ENCODE measurements at regions not wholly inside any gene's neighbourhood (a gene's known extent, or its start where the extent isn't known, plus 50 kb on each side); places are given as distances from the start of the nearest gene placed in this dataset.
"Not testable (repeated sequence)": the region's sequence is repeated elsewhere in the genome, so short reads cannot be mapped to it uniquely, and the experiment has no call there.

DNA sequence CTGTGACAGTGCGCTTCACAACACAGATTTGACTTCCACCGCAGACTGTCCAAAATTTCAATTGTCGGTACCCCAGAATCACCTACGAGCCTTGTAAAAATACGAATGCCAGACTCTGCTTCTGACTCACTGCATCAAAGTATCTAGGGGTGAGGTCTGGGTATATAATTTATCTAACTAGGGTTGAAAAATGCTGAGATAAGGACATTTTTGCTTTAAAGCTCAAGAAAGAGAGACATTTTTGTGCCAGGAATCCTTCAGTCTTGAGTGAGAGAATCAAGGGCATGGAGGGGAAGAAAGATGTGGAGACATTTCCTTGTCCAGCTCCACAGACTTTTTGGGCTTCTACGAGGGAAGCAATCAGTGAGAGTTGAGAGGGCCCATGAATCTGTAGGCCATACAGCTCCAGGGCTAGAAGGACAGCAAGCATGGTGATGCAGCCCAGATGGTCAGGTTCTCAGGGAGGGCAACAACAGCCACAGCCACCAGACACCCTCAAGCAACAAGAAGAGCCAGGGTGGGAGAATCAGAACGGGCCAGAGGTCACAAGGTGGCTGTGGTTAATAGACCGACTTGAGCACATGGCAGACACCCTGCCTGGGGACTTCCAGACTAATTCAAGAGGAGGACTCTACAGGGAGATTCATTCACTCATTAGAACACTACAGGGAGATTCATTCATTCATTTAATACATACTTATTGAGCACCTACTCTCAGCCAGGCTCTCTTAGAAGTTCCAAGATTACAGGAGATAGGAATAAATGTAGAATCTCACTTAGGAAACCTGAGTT lies 211.1 kb upstream of the PRDM1 start:
- no peak for DNase-seq

DNA sequence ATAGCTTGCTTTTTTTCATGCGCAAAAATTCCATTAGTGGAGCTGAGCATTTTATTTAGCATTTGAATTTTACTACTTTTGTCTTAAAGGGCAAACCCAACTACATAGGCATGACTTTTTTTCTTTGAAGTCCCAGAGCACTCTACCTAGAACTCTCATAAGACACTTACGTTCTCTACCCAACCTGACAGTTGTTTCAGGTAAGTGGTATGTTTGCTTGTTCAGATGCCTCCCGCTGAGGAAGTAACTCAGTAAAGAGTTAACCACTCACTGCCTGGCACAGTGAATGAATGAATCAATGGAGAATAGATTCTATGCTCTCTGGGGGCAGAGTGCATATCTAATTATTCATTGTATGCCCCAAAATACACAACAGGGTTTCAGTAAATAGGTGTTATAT lies 212.3 kb upstream of the PRDM1 start:
- no peak for DNase-seq

DNA sequence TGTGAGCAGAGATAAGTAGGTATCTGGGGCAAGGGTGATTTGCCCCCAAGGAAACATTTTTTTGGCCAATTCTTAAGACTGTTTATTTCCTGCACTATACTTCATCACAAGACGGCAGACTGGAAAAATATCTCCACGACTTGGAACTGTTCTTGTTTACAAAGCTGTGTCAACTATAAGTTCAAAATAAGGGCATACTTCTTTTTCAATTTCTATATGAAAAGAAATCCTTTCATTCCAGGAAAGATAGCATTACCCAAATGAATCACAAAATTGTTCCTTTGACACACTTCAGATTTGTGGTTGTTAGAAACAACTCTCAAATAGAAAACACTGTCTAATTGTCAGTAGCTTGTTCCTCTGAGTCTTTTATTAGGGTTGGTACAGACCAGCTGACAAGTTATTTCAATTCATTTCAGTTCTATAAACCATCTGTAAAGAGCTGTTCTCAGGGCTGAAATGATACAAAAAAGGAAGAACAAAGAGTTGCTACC lies 212.9 kb upstream of the PRDM1 start:
- DNase-seq, result peak; percentile 66

DNA sequence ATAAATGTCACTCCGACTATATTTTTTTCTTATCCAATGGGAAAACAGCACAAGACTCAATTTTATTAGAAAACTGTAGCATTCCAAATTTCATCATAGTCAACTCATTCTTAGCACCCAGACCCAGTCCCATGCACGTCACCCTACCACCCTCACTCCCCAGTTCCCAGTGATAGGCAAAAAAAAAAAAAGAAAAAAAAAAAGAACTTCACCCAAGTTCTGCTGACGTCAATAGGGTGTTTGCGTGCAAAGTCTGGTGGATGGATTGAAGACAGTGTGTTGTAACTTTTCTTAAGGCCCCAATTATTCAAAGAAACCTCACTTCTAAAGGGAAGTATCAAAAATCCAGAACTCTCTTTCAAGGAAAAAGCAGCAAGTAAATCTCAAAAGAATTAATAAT lies 213.9 kb upstream of the PRDM1 start:
- peak; percentile 97 for DNase-seq

- DNase-seq, result no peak
Measured at GRCh38 chr6:105871542-105871941, 214.6 kb upstream of the PRDM1 start.

- peak; percentile 62 for DNase-seq
Measured at GRCh38 chr6:105869835-105870440, 216.2 kb upstream of the PRDM1 start.

GRCh38 chr6:105868823-105869460 lies 217.2 kb upstream of the PRDM1 start:
- DNase-seq, result no peak

- DNase-seq, result peak; percentile 48
Measured at GRCh38 chr6:105867821-105868220, 218.3 kb upstream of the PRDM1 start.

GRCh38 chr6:105867277-105867676 lies 218.9 kb upstream of the PRDM1 start:
- DNase-seq, result peak; percentile 66

DNA sequence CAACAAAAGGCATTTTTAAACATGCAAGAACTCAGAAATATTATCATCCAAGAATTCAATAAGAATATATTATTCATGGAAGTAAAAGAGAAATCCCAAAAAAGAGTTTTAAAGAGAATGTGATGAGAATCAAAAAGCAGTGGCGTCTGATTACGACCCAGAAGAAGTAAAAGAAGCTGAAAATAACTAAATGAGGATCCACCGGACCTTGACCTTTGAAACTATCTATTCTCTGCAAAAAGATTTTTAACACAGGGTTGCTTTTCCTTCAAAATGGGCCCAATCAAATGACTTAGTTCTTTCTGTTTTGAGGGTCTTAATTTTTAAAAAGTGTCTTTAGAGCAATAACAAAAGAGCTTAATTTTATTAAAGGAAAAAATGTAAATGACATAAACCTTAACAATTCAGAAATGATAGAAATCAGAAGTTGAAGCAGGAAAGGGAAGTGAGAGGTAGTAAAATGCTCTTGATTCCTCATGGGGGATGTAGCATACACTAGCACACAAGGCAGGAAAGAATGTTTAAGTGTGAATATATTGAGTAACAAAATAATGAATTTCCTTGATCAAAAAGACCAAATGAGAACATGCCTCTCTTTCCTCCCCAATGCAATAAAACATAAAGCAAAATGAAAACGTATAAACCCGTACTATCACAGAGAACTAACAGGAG lies 223.1 kb upstream of the PRDM1 start:
- DNase-seq, result no peak

DNA sequence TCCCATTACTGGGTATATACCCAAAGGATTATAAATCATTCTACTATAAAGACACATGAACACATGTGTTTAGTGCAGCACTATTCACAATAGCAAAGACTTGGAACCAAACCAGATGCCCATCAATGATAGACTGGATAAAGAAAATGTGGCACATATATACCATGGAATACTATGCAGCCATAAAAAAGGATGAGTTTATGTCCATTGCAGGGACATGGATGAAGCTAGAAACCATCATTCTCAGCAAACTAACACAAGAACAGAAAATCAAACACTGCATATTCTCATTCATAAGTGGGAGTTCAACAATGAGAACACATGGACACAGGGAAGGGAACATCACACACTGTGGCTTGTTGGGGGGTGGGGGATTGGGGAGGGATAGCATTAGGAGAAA lies 225.2 kb upstream of the PRDM1 start:
- DNase-seq, result not testable (repeated sequence)

DNA sequence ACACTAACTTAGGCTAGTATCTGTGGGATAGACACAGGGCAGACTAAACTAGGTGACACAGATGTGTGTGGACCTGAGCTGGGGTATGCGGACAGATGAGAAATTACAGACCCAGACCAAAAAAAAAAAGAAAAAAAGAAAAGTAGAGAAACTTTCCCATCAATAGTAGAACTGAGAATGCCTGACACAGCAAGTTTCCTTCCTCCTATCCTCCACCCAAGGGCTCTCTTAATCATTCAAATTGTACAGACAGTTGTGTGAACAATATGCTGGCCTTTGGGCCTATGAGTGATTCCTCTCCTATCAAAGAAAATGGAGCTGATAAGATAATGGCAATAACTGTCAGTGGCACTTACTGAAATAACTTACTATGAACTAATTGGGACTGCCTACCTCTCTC lies 226.7 kb upstream of the PRDM1 start:
- DNase-seq, result peak; percentile 62

- DNase-seq, result not testable (repeated sequence)
Measured at GRCh38 chr6:105858639-105859038, 227.5 kb upstream of the PRDM1 start.

- no peak for DNase-seq
Measured at GRCh38 chr6:105855433-105855832, 230.7 kb upstream of the PRDM1 start.

DNA sequence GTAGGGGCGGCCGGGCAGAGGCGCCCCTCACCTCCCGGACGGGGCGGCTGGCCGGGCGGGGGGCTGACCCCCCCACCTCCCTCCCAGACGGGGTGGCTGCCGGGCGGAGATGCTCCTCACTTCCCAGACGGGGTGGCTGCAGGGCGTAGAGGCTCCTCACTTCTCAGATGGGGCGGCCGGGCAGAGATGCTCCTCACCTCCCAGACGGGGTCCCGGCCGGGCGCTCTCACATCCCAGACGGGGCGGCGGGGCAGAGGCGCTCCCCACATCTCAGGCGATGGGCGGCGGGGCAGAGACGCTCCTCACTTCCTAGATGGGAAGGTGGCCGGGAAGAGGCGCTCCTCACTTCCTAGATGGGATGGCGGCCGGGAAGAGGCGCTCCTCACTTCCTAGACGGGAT lies 232.2 kb upstream of the PRDM1 start:
- not testable (repeated sequence) for DNase-seq

GRCh38 chr6:105851606-105852005 lies 234.5 kb upstream of the PRDM1 start:
- DNase-seq, result no peak

GRCh38 chr6:105851113-105851580 lies 235.0 kb upstream of the PRDM1 start:
- DNase-seq, result no peak

- no peak for DNase-seq
Measured at GRCh38 chr6:105850261-105851112, 235.6 kb upstream of the PRDM1 start.

GRCh38 chr6:105849746-105850145 lies 236.4 kb upstream of the PRDM1 start:
- no peak for DNase-seq

GRCh38 chr6:105847433-105847832 lies 238.7 kb upstream of the PRDM1 start:
- no peak for DNase-seq

DNA sequence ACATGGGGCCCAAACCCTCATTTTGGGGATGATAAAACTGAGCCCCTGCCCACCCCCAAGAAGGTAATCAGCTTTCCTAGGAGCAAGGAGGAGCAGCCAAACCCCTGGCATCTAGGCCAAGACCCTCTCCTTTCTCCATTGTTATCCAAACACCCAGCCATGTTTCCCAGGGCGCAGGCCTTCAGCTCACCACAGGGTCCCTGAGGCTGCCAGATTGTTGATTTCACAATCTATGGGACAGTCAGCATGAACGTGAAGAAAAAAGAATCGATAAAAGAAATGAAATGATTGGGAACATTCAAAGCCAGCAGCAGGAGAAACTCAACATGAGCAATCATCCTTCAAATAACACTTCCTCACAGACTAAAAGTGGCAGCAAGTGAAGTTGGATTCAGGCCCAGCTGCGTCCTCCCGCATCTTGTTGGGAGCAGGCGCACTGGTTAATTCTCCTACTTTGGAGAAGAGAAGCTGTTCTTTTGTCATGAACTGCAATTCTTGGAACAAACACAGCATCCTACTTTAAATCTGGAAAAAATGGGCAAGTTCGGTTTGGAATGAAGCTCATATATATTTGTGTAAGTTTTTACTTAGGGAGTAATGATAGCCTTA lies 241.8 kb upstream of the PRDM1 start:
- DNase-seq, result no peak

DNA sequence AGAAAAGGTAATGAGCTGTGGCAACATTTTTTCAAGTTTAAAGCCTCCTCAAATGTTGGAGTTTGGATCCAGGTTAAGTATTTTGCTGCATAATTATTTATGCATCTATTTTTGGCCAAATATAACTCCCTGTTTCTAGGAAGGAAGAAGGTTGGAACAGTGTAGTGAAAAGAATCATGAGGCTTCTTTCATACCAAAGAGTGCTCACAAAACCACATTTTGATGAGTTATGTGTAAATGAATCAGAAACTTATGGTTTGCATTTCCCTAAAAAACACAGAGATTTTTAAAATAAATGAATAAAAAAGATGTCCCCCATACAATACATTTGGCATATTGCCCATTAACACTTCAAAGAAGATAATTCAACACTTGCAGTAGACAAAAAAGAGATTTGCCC lies 246.9 kb upstream of the PRDM1 start:
- DNase-seq, result no peak

Data from suppressor macrophage treated with lipopolysaccharide for 4 hours (primary cell).